CD4-positive, alpha-beta T cell treated with Interleukin-2 at 100 ng/mL for 4 hours (primary cell): ENCODE measurements at regions not wholly inside any gene's neighbourhood (a gene's known extent, or its start where the extent isn't known, plus 50 kb on each side); places are given as distances from the start of the nearest gene placed in this dataset.

Experiments used
- DNase-seq: peaks from one replicate; pipeline ENCODE4 v3.0.0-alpha.2; 2020; ENCODE audit warnings: low spot score

GRCh38 chr2:191559569-191559968 lies 118.4 kb upstream of the NABP1 start:
- DNase-seq = no peak

- no peak for DNase-seq
Observed at GRCh38 chr2:191560411-191560980, 117.4 kb upstream of the NABP1 start.

GRCh38 chr2:191565120-191565519 lies 112.8 kb upstream of the NABP1 start:
- no peak for DNase-seq

- no peak for DNase-seq
Observed at GRCh38 chr2:191565647-191566198, 112.2 kb upstream of the NABP1 start.

GRCh38 chr2:191566344-191566743 lies 111.6 kb upstream of the NABP1 start:
- peak; percentile 72 for DNase-seq

- no peak for DNase-seq
Observed at GRCh38 chr2:191567206-191567605, 110.7 kb upstream of the NABP1 start.

GRCh38 chr2:191569025-191569424 lies 108.9 kb upstream of the NABP1 start:
- DNase-seq = no peak

GRCh38 chr2:191571163-191571769 lies 106.7 kb upstream of the NABP1 start:
- peak; percentile 66 for DNase-seq

- DNase-seq = no peak
Observed at GRCh38 chr2:191572319-191572718, 105.6 kb upstream of the NABP1 start.

GRCh38 chr2:191573216-191573615 lies 104.7 kb upstream of the NABP1 start:
- no peak for DNase-seq

- DNase-seq = no peak
Observed at GRCh38 chr2:191574232-191574631, 103.7 kb upstream of the NABP1 start.

- no peak for DNase-seq
Observed at GRCh38 chr2:191577605-191578004, 100.3 kb upstream of the NABP1 start.

GRCh38 chr2:191578031-191578430 lies 99.9 kb upstream of the NABP1 start:
- no peak for DNase-seq

- no peak for DNase-seq
Observed at GRCh38 chr2:191580581-191580980, 97.4 kb upstream of the NABP1 start.

- DNase-seq = no peak
Observed at GRCh38 chr2:191581003-191581402, 96.9 kb upstream of the NABP1 start.

GRCh38 chr2:191582355-191582754 lies 95.6 kb upstream of the NABP1 start:
- DNase-seq = no peak

GRCh38 chr2:191591025-191591424 lies 86.9 kb upstream of the NABP1 start:
- no peak for DNase-seq

GRCh38 chr2:191593622-191594385 lies 84.1 kb upstream of the NABP1 start:
- no peak for DNase-seq

- no peak for DNase-seq
Observed at GRCh38 chr2:191597186-191597751, 80.7 kb upstream of the NABP1 start.

- DNase-seq = no peak
Observed at GRCh38 chr2:191598296-191598695, 79.6 kb upstream of the NABP1 start.

- DNase-seq = no peak
Observed at GRCh38 chr2:191601060-191601459, 76.9 kb upstream of the NABP1 start.

GRCh38 chr2:191604154-191604553 lies 73.8 kb upstream of the NABP1 start:
- no peak for DNase-seq

GRCh38 chr2:191607096-191607495 lies 70.8 kb upstream of the NABP1 start:
- DNase-seq = no peak
